ENCODE measurements at regions not wholly inside any gene's neighbourhood (a gene's known extent, or its start where the extent isn't known, plus 50 kb on each side); places are given as distances from the start of the nearest gene placed in this dataset.

DNA sequence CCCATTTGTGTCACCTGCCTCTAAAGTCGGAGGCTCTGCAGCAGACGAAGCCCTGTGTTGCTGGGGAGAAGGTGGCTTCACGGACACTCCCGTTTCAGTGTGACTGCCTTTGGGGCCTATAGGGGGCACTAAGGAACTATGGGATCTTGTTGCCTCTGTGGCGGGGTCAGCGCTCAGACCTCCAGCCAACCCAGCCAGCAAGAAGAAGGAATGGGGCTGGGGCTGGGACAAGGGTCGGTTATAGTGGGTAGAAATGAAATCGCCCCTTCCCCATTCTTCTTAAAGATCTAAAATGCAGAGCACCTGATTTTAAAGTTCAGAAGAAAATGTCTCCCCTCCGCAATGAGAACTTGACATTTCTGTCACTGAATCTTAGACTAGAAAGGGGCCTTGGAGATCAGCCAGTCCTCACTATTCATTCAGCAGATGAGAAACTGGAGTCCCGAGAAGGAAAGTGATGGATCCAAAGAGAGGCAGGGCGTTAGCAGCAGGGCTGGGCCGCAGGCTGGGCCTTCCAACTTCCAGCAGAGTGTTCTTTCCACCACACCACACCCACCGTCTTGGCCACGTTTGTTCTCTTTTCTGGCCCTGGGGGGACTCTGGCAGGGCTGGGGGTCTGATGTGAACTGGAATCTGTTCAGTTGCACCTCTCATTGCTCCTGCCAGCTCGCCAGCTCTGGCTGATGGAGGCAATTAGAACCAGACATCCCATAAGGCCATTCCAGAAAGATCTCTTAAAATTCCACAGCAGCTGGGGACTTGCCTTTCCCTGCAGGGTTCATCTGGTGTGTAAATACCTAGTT is 195.4 kb downstream of the OPA1 start:
- peak overlapping the region; percentile 14 for H3K9ac ChIP-seq (ENCODE audit: low read depth, low read length, poor library complexity, severe bottlenecking)
- H3K4me2 ChIP-seq (ENCODE audit: low read depth, low read length, poor library complexity, severe bottlenecking): no peak overlapping the region
- H3K36me3 ChIP-seq (ENCODE audit: insufficient read depth, low read length): no peaks in the 10 kb centered on the region
- no peaks in the 10 kb centered on the region for H4K20me1 ChIP-seq (ENCODE audit: insufficient read depth, low read length, poor library complexity, severe bottlenecking)
- TF ChIP-seq, protein P1, sequence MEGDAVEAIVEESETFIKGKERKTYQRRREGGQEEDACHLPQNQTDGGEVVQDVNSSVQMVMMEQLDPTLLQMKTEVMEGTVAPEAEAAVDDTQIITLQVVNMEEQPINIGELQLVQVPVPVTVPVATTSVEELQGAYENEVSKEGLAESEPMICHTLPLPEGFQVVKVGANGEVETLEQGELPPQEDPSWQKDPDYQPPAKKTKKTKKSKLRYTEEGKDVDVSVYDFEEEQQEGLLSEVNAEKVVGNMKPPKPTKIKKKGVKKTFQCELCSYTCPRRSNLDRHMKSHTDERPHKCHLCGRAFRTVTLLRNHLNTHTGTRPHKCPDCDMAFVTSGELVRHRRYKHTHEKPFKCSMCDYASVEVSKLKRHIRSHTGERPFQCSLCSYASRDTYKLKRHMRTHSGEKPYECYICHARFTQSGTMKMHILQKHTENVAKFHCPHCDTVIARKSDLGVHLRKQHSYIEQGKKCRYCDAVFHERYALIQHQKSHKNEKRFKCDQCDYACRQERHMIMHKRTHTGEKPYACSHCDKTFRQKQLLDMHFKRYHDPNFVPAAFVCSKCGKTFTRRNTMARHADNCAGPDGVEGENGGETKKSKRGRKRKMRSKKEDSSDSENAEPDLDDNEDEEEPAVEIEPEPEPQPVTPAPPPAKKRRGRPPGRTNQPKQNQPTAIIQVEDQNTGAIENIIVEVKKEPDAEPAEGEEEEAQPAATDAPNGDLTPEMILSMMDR (conservative IDR thresholded peaks at IDR 0.05; ENCODE audit: low read length): peak; percentile 97
- TF ChIP-seq EZH2phosphoT487 (IDR thresholded peaks at IDR 0.05; ENCODE audit: borderline replicate concordance): no peak
- no peak overlapping the region for H2AFZ ChIP-seq (ENCODE audit: low read length)
- peaks cover 22% of the 10 kb centered on the region for H3K4me1 ChIP-seq (ENCODE audit: insufficient read depth, low read length, poor library complexity, severe bottlenecking)
- no peaks in the 10 kb centered on the region for H3K27me3 ChIP-seq (ENCODE audit: insufficient read depth, low read length, poor library complexity, severe bottlenecking)
- H3K79me2 ChIP-seq (ENCODE audit: insufficient read depth, low read length): no peaks in the 10 kb centered on the region
- H3K9me3 ChIP-seq (ENCODE audit: insufficient read depth, low read depth, low read length): no peaks in the 10 kb centered on the region
- H3K4me3 ChIP-seq (ENCODE audit: low read length, poor library complexity, severe bottlenecking): no peak overlapping the region
- H3K9me2 ChIP-seq (replicated peaks; ENCODE audit: low read depth, low read length): no peaks in the 10 kb centered on the region
- H3F3A ChIP-seq (ENCODE audit: low read depth): no peaks in the 10 kb centered on the region

DNA sequence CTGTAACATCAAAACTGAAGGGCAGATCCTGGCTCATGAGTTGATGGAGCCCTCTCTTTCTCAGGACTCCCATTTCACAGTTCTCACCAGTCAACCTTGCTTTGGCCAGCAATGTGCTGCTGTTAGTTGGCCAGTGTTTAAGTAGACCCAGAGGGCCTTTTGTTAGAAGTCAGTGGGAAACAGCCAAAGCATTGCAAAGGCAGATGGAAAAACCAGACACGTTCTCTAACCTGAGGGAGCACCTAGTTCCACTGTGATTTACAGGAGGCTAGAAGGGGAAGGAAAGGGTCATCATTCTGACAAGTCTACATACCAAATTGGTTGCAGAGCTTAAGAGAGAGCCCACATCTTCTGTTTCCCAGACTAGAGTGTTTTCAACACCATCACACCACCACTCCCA is 196.4 kb downstream of the OPA1 start:
- Histone ChIP-seq H3K9me3 (ENCODE audit: insufficient read depth, low read depth, low read length) (no peaks in the 10 kb centered on the region), H3K27me3 (ENCODE audit: insufficient read depth, low read length, poor library complexity, severe bottlenecking) (no peaks in the 10 kb centered on the region), H3K79me2 (ENCODE audit: insufficient read depth, low read length) (no peaks in the 10 kb centered on the region), H3F3A (ENCODE audit: low read depth) (no peaks in the 10 kb centered on the region), H2AFZ (ENCODE audit: low read length) (no peak overlapping the region), H3K9me2 (replicated peaks; ENCODE audit: low read depth, low read length) (no peaks in the 10 kb centered on the region), H3K36me3 (ENCODE audit: insufficient read depth, low read length) (no peaks in the 10 kb centered on the region), H3K4me1 (ENCODE audit: insufficient read depth, low read length, poor library complexity, severe bottlenecking) (peaks cover 22% of the 10 kb centered on the region), H3K4me2 (ENCODE audit: low read depth, low read length, poor library complexity, severe bottlenecking) (no peak overlapping the region), H4K20me1 (ENCODE audit: insufficient read depth, low read length, poor library complexity, severe bottlenecking) (no peaks in the 10 kb centered on the region), H3K9ac (ENCODE audit: low read depth, low read length, poor library complexity, severe bottlenecking) (no peak overlapping the region), H3K4me3 (ENCODE audit: low read length, poor library complexity, severe bottlenecking) (no peak overlapping the region)
- TF ChIP-seq, protein P1 (conservative IDR thresholded peaks at IDR 0.05; ENCODE audit: low read length): no peak
- TF ChIP-seq EZH2phosphoT487 (IDR thresholded peaks at IDR 0.05; ENCODE audit: borderline replicate concordance): no peak

DNA sequence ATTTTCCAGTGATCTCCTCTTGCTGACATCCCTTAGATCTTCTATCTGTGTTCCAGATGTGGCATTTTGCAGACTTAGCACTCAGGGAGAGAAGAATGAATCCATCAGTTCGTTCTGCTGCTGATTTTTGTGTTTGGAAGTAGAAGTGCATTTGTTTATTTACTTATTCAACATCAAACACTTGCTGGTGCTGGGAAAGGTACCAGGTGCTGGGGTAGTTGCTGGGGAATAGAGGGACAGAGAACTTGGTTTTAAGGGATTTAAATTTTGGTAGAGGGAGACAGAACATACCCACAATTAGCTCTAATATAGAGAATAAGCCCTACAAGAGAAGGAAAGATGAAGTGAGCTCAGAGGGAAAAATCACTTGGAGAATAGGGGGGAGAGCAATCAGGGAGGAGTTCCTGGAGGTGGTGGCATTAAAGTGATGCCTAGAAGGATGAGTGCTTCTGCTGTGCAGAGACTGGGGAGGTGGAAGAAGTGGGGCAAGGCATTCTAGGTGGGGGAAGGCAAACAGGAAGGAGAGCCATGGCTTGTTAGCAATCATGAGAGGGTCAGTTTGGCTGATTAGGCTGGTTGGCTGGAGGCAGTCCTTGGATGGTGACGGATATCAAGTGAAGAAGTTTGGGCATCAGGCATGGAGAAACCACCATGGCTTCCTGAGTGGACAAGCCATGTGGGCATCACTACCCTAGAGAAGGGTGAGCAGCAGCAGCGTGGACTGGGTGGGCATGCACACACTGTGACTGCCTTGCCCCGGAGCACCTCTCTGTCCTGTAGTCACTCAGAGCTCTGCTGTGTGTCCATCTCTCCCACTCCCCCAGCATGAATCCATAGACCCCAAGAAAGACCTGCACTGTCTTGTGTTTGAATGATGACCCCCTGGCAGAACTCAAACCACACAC is 197.3 kb downstream of the OPA1 start:
- Histone ChIP-seq H3K36me3 (ENCODE audit: insufficient read depth, low read length) (no peaks in the 10 kb centered on the region), H3K79me2 (ENCODE audit: insufficient read depth, low read length) (no peaks in the 10 kb centered on the region), H3K27me3 (ENCODE audit: insufficient read depth, low read length, poor library complexity, severe bottlenecking) (no peaks in the 10 kb centered on the region)

More for the DNA sequence above, 197.3 kb downstream of the OPA1 start:
- H4K20me1 ChIP-seq (ENCODE audit: insufficient read depth, low read length, poor library complexity, severe bottlenecking): no peaks in the 10 kb centered on the region
- TF ChIP-seq, protein P1 (conservative IDR thresholded peaks at IDR 0.05; ENCODE audit: low read length): no peak
- no peak for TF ChIP-seq EZH2phosphoT487 (IDR thresholded peaks at IDR 0.05; ENCODE audit: borderline replicate concordance)
- no peak overlapping the region for H2AFZ ChIP-seq (ENCODE audit: low read length)
- no peaks in the 10 kb centered on the region for H3K9me2 ChIP-seq (replicated peaks; ENCODE audit: low read depth, low read length)
- no peaks in the 10 kb centered on the region for H3K9me3 ChIP-seq (ENCODE audit: insufficient read depth, low read depth, low read length)
- no peak overlapping the region for H3K4me3 ChIP-seq (ENCODE audit: low read length, poor library complexity, severe bottlenecking)
- no peak overlapping the region for H3K9ac ChIP-seq (ENCODE audit: low read depth, low read length, poor library complexity, severe bottlenecking)
- H3K4me2 ChIP-seq (ENCODE audit: low read depth, low read length, poor library complexity, severe bottlenecking): no peak overlapping the region
- no peaks in the 10 kb centered on the region for H3F3A ChIP-seq (ENCODE audit: low read depth)
- peaks cover 14% of the 10 kb centered on the region for H3K4me1 ChIP-seq (ENCODE audit: insufficient read depth, low read length, poor library complexity, severe bottlenecking)
